Mesodermal cell (in vitro differentiated cells): ENCODE measurements at regions not wholly inside any gene's neighbourhood (a gene's known extent, or its start where the extent isn't known, plus 50 kb on each side); places are given as distances from the start of the nearest gene placed in this dataset.
A peak's percentile ranks its signal among the peaks of the same experiment; 100 is the strongest.

Experiments
- H3K27ac ChIP-seq: 2 replicates; pipeline ENCODE4 v1.7.0; 2013; ENCODE audit warnings: mild to moderate bottlenecking, low read depth, low read length, moderate library complexity; ENCODE audit not compliant: severe bottlenecking
- H3K36me3 ChIP-seq: 2 replicates; pipeline ENCODE4 v1.7.1; 2013; ENCODE audit warnings: mild to moderate bottlenecking, low read length, moderate library complexity; ENCODE audit not compliant: control insufficient read depth, insufficient read depth
- H3K4me1 ChIP-seq: one replicate; pipeline ENCODE4 v1.7.1; 2013; ENCODE audit warnings: mild to moderate bottlenecking, low read length; ENCODE audit not compliant: insufficient read depth, control insufficient read depth, poor library complexity, severe bottlenecking
- H3K4me3 ChIP-seq: 2 replicates; pipeline ENCODE4 v1.7.0; 2013; ENCODE audit warnings: low read length, control low read depth, mild to moderate bottlenecking; ENCODE audit not compliant: insufficient read depth, poor library complexity, severe bottlenecking; ENCODE audit errors: extremely low read depth
- H3K9me3 ChIP-seq: 2 replicates; pipeline ENCODE4 v1.7.1; 2013; ENCODE audit warnings: mild to moderate bottlenecking, low read length, moderate library complexity; ENCODE audit not compliant: control insufficient read depth
- WGBS, 2 experiments: methylation state at CpG; one replicate each; pipeline ENCODE4 v1.1.5; 2013; ENCODE audit warnings: missing lambda C conversion rate in 2 of 2; ENCODE audit not compliant: insufficient coverage in 2 of 2; 5-methylcytosine and 5-hydroxymethylcytosine counted together

DNA sequence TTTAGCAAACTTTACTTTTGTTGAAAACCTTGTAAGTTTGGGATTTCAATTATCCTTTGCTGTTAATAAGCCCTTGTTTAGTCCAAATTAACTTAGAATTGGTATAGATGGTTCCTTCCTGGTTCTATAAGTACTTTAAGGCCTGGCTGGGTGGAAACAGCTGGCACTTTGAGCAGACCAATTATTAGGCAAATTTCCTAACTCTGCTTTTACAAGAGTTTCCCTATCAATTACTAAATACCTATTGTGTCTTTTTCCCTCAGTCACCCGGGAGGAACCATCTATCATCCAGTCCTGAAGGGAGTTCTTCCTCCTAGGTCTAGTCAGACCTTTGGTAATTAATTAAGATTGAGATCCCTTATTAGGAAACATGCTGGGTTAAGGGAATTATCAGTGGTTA is 138.0 kb downstream of the SLC38A6 start:
- H3K4me3 ChIP-seq, result no peak overlapping the region
- H3K9me3 ChIP-seq, result peaks cover 18% of the 10 kb centered on the region
- H3K4me1 ChIP-seq, result no peaks in the 10 kb centered on the region
- H3K27ac ChIP-seq, result no peak overlapping the region
- WGBS, 2 experiments, result no CpG with 5 or more reads among the region's 1 CpG
- no peaks in the 10 kb centered on the region for H3K36me3 ChIP-seq

DNA sequence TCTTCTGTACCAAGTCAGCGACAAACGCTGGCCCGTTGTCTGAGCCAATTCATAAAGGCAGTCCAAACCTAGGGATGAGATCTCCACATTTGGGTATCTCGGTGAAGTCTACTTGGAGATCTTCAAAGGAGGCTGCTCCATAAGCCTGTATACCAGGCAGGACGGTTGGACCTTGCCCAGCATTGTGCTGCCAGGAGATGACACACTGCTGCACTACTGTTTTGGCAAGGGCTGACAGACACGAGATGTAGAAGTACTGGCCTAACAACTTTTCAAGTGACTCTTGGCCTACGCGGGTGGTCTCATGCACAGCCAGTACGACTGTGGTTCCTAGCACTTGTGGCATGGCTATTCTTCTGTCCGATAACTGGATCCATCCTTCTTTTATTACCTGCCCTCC is 135.3 kb downstream of the SLC38A6 start:
- no peaks in the 10 kb centered on the region for H3K4me1 ChIP-seq
- H3K36me3 ChIP-seq, result no peaks in the 10 kb centered on the region
- H3K27ac ChIP-seq, result no peak overlapping the region
- peaks cover 25% of the 10 kb centered on the region for H3K9me3 ChIP-seq
- no peak overlapping the region for H3K4me3 ChIP-seq
- 88 to 91% methylated on average over 7 to 10 of the region's 10 CpGs for WGBS, 2 experiments

DNA sequence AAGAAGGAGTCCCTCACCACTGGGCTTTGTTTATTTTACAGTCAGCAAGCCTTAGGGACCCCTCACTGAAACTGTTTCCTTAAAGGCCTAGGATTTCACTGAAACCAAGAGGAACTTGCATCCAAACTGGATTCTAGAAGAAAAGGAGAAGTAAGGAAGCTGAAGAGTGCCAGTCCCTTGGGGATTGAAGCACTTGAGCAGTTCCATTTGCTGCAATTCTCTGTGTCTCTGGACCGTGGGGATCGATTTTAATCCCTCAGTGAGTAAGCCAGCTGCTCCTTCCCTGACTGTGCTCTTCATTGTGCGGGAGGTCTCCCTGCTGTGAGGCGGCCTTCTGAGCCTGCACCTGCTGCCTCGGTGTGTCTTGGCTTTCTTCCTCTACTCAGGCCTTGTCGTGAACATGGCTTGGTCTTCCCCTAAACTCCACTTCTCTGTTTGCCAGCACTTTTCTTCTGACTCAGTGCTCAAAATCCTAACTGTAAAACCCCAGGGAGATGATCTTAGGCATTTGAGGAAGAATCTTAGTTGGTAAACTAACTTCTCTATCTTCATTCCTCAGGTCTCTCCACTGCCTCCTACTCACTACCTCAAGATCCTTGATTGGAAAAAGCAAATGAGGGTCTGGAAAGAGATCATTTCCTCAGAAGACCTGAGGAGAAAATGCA is 132.6 kb downstream of the SLC38A6 start:
- Histone ChIP-seq H3K4me1 (peaks cover 4% of the 10 kb centered on the region), H3K27ac (no peak overlapping the region), H3K36me3 (no peaks in the 10 kb centered on the region), H3K4me3 (no peak overlapping the region), H3K9me3 (peaks cover 13% of the 10 kb centered on the region)
- 59 to 66% methylated on average over 6 of the region's 6 CpGs for WGBS, 2 experiments

DNA sequence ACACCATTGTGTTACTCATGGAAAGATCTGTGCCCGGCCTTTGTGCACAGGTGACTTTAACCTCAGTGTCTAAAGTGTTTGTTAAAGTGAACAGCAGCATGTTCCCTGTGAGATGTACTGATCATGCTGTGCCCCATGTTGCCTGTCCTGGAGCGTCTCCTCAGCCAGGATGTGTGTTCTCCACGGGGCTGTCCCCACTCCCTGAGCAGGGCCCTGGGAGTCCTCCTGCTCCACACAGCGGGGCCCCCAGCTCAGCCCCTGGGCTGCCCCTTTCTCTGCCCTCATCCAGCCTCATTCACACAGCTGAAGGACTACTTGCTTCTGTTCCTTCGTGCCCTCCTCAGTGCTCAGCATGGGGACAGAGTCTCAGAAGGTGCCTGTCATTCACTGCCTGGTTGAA is 131.5 kb downstream of the SLC38A6 start:
- WGBS, 2 experiments, result 88% methylated on average over 5 of the region's 5 CpGs

DNA sequence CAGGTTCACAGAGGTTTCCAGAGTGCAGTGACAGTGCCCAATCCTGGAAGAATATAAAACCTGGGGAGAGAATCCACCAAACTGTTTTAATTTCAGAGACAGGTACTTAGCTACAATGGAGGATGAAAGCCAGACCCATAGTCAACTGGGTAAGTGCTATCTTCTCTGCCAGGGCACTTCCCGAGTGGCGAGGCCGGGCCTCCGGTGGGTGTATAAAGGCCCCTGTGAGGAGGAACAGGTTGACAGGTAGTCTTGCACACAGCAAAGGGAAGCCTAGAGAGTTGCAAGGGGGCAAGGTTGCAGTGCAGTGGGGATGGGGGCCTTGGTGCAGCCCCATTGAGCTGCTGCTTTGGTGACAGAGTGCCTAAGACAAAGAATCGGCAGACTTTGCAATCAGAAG is 130.7 kb downstream of the SLC38A6 start:
- Histone ChIP-seq H3K36me3 (no peaks in the 10 kb centered on the region), H3K9me3 (peaks cover 13% of the 10 kb centered on the region), H3K4me1 (peaks cover 4% of the 10 kb centered on the region), H3K4me3 (no peak overlapping the region), H3K27ac (no peak overlapping the region)
- 90 to 98% methylated on average over 4 to 5 of the region's 5 CpGs for WGBS, 2 experiments

More for the DNA sequence above, 131.5 kb downstream of the SLC38A6 start:
- Histone ChIP-seq H3K36me3 (no peaks in the 10 kb centered on the region), H3K4me1 (peaks cover 4% of the 10 kb centered on the region), H3K9me3 (peaks cover 13% of the 10 kb centered on the region), H3K27ac (no peak overlapping the region), H3K4me3 (no peak overlapping the region)

GRCh38 chr14:61111209-61111665 is 130.2 kb downstream of the SLC38A6 start:
- Histone ChIP-seq H3K9me3 (peaks cover 13% of the 10 kb centered on the region), H3K36me3 (no peaks in the 10 kb centered on the region), H3K4me1 (peaks cover 4% of the 10 kb centered on the region), H3K4me3 (no peak overlapping the region), H3K27ac (peak overlapping the region; percentile 4)
- WGBS, 2 experiments, result 63 to 66% methylated on average over 20 to 22 of the region's 23 CpGs

DNA sequence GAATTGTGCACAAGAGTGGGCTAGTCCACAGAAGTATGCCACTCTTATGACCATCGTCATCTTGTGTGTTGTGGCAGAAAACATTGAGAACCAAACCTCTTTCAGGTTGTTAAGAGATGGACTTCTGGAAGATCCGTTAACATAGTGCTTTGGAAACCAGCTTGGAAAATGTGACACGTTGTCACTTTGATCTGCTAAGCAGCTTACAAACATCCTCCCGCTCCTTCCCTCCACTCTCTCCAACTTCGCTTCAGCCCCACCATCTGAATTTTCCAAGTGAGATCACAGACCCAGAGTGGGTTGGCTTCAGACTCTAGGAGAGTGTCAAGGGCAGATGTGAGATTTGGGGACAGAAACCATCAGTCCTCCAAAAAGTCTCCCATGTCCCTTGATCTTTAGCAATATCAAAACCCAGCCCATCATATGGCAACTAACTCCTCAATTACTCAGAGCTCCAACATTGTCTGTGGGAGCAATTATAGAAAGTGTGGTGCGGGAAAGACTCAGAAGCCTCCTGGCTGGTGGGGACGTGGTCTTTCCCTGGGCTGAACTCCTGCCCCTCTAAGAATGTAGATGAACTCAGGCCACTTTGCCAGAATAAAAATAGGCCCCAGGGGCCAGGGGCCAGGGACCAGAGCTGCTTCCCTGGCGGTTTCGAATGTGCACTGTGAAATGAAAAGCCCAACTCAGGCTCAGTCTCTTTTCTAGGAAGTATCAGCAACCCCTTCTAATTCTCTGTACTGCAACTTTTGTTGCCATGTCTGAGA is 129.5 kb downstream of the SLC38A6 start:
- WGBS, 2 experiments, result 75 to 81% methylated on average over 6 to 9 of the region's 9 CpGs
- peaks cover 4% of the 10 kb centered on the region for H3K4me1 ChIP-seq
- H3K9me3 ChIP-seq, result peaks cover 13% of the 10 kb centered on the region
- H3K4me3 ChIP-seq, result no peak overlapping the region
- no peaks in the 10 kb centered on the region for H3K36me3 ChIP-seq
- H3K27ac ChIP-seq, result peak overlapping the region; percentile 4

GRCh38 chr14:61109288-61109687 is 128.2 kb downstream of the SLC38A6 start:
- Histone ChIP-seq H3K36me3 (no peaks in the 10 kb centered on the region), H3K4me1 (peaks cover 11% of the 10 kb centered on the region), H3K9me3 (peaks cover 11% of the 10 kb centered on the region), H3K27ac (no peak overlapping the region), H3K4me3 (no peak overlapping the region)
- WGBS, 2 experiments, result 60 to 90% methylated on average over 1 to 2 of the region's 3 CpGs

GRCh38 chr14:61108496-61109141 is 127.6 kb downstream of the SLC38A6 start:
- peaks cover 18% of the 10 kb centered on the region for H3K4me1 ChIP-seq
- H3K36me3 ChIP-seq, result no peaks in the 10 kb centered on the region
- H3K4me3 ChIP-seq, result no peak overlapping the region
- H3K9me3 ChIP-seq, result peaks cover 4% of the 10 kb centered on the region
- H3K27ac ChIP-seq, result no peak overlapping the region
- 85 to 86% methylated on average over 6 to 8 of the region's 10 CpGs for WGBS, 2 experiments

GRCh38 chr14:61107869-61108493 is 126.9 kb downstream of the SLC38A6 start:
- WGBS, 2 experiments, result 89 to 93% methylated on average over 3 to 5 of the region's 6 CpGs
- H3K4me3 ChIP-seq, result no peak overlapping the region
- H3K36me3 ChIP-seq, result no peaks in the 10 kb centered on the region
- no peak overlapping the region for H3K27ac ChIP-seq
- H3K9me3 ChIP-seq, result no peaks in the 10 kb centered on the region
- peaks cover 24% of the 10 kb centered on the region for H3K4me1 ChIP-seq
